ENCODE measurements at regions not wholly inside any gene's neighbourhood (a gene's known extent, or its start where the extent isn't known, plus 50 kb on each side); places are given as distances from the start of the nearest gene placed in this dataset.

DNA sequence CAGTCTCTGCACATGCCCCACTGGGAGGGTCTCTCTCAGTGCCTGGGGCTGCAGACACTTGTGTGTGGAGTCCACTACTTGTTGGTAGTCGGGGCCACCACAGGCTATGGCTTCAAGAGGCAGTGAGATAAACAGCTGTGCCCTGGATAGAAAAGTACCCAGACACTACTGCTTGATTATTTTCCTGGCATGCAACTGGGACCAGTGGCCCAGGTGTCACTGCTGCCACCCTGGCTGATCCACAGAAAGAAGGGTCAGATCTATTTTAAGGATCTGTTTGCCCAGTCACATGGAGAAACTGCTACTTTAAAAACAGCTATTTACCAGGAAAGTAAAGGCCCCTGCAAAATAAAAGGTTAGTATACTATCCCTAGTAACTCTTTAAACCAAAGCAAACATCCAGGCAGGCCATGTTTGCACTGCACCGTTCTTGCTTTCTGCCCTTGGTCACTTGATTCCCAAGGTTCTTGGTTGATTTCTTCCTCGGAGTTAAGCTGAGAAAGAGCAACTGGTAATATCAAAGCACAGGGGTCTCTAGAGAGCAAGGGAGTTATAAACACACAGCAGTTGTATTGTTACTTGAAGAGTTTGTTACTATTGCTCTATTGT, 99.9 kb downstream of the GLUL start:
- H4K20me1 ChIP-seq (ENCODE audit: insufficient read depth, low read length): no peaks in the 10 kb centered on the region
- no peak overlapping the region for H3K4me2 ChIP-seq (ENCODE audit: low read depth, low read length)
- no peak overlapping the region for H3K9ac ChIP-seq (ENCODE audit: low read length)
- H3K9me3 ChIP-seq (replicated peaks; ENCODE audit: insufficient read depth, low read length): no peaks in the 10 kb centered on the region
- H3K27me3 ChIP-seq (replicated peaks; ENCODE audit: insufficient read depth, low read length): no peaks in the 10 kb centered on the region
- no peaks in the 10 kb centered on the region for H3K79me2 ChIP-seq (ENCODE audit: low read length)
- no peaks in the 10 kb centered on the region for H3K9me2 ChIP-seq (replicated peaks; ENCODE audit: insufficient read depth, low read length)
- H3K36me3 ChIP-seq (replicated peaks; ENCODE audit: insufficient read depth, low read length): no peaks in the 10 kb centered on the region
- no peak for DNase-seq
- H3K4me1 ChIP-seq (ENCODE audit: low read length): no peaks in the 10 kb centered on the region
- no peak overlapping the region for H3K4me3 ChIP-seq (ENCODE audit: low read length)
- TF ChIP-seq, protein P1, sequence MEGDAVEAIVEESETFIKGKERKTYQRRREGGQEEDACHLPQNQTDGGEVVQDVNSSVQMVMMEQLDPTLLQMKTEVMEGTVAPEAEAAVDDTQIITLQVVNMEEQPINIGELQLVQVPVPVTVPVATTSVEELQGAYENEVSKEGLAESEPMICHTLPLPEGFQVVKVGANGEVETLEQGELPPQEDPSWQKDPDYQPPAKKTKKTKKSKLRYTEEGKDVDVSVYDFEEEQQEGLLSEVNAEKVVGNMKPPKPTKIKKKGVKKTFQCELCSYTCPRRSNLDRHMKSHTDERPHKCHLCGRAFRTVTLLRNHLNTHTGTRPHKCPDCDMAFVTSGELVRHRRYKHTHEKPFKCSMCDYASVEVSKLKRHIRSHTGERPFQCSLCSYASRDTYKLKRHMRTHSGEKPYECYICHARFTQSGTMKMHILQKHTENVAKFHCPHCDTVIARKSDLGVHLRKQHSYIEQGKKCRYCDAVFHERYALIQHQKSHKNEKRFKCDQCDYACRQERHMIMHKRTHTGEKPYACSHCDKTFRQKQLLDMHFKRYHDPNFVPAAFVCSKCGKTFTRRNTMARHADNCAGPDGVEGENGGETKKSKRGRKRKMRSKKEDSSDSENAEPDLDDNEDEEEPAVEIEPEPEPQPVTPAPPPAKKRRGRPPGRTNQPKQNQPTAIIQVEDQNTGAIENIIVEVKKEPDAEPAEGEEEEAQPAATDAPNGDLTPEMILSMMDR (IDR thresholded peaks at IDR 0.05; ENCODE audit: low read length): no peak
- no peak for TF ChIP-seq EZH2 (optimal IDR thresholded peaks at IDR 0.05; ENCODE audit: low read depth, low read length)
- TF ChIP-seq EZH2phosphoT487 (IDR thresholded peaks at IDR 0.05; ENCODE audit: low read length): no peak
- no peak overlapping the region for H2AFZ ChIP-seq (ENCODE audit: low read length)
- H3K27ac ChIP-seq (ENCODE audit: low read length): no peak overlapping the region
- H3F3A ChIP-seq (ENCODE audit: insufficient read depth, low read length): no peaks in the 10 kb centered on the region

DNA sequence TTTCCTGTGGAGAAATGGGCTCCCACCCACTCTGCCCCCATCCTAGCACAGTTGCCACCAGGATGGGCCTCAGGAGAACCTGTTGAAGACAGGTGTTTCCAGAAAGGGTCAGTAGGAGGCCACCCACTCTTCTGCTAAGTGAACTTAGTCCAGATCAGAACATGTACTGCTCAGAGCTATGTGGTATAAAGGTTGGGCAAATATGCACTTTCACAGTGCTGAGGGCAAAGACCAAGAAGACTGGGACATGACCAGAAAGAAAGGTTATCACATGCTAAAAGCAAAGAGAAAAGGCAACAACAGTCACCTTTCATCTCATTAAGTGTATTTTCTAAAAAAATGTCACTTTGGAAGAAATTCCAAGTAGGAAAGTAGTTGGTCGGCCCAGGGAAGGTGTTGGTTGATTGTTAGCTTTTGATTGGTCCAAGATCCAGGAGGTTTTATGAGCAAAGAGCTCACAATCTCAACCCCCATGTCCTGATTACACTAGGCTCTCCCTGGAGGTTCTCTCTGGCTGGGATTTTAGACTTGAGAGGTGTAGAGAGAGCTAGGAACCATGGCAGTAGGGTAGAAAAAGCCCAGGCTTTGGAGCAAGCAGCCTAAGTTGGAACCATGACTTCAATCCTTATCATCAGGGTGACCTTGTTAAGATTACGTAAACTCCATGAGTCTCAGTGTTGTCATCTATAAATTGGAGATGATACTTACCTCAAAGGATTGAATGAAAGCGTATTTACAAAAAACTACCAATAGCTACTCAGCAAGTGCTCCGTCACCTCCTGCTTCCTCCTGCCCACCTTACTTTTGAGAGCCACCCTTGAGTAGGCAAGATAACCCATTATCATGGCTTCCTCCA, 102.6 kb downstream of the GLUL start:
- H3K4me2 ChIP-seq (ENCODE audit: low read depth, low read length): no peak overlapping the region
- no peak for DNase-seq
- no peaks in the 10 kb centered on the region for H3K27me3 ChIP-seq (replicated peaks; ENCODE audit: insufficient read depth, low read length)
- no peak overlapping the region for H3K27ac ChIP-seq (ENCODE audit: low read length)
- TF ChIP-seq EZH2 (optimal IDR thresholded peaks at IDR 0.05; ENCODE audit: low read depth, low read length) (no peak), EZH2phosphoT487 (IDR thresholded peaks at IDR 0.05; ENCODE audit: low read length) (no peak)
- TF ChIP-seq, protein P1 (IDR thresholded peaks at IDR 0.05; ENCODE audit: low read length): no peak
- H3F3A ChIP-seq (ENCODE audit: insufficient read depth, low read length): no peaks in the 10 kb centered on the region
- no peaks in the 10 kb centered on the region for H4K20me1 ChIP-seq (ENCODE audit: insufficient read depth, low read length)
- H3K4me1 ChIP-seq (ENCODE audit: low read length): no peaks in the 10 kb centered on the region
- no peaks in the 10 kb centered on the region for H3K9me3 ChIP-seq (replicated peaks; ENCODE audit: insufficient read depth, low read length)
- no peaks in the 10 kb centered on the region for H3K9me2 ChIP-seq (replicated peaks; ENCODE audit: insufficient read depth, low read length)
- no peaks in the 10 kb centered on the region for H3K36me3 ChIP-seq (replicated peaks; ENCODE audit: insufficient read depth, low read length)
- no peak overlapping the region for H3K9ac ChIP-seq (ENCODE audit: low read length)
- H3K79me2 ChIP-seq (ENCODE audit: low read length): no peaks in the 10 kb centered on the region
- no peak overlapping the region for H2AFZ ChIP-seq (ENCODE audit: low read length)
- H3K4me3 ChIP-seq (ENCODE audit: low read length): no peak overlapping the region

DNA sequence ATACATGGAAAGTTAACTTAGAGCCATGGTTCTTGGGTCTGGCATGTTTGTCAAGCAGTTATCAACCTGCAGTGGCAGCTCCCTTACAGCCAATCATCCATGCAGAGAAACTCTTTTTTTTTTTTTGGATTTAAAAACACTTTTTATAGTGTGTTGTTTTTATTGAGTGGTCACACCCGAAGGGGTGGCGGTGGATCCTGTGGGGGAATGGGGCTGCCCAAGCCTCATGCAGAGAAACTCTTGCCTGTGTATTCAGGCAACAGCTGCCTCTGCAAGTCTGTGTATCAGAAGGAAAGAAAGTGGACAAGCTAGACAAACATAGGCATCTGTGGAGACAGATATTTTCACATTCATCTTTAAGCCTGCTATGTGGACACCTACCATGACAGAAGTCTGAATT, 104.8 kb downstream of the GLUL start:
- Histone ChIP-seq H3F3A (ENCODE audit: insufficient read depth, low read length) (no peaks in the 10 kb centered on the region), H3K4me3 (ENCODE audit: low read length) (no peak overlapping the region), H3K4me1 (ENCODE audit: low read length) (no peaks in the 10 kb centered on the region), H3K9me3 (replicated peaks; ENCODE audit: insufficient read depth, low read length) (no peaks in the 10 kb centered on the region), H3K27ac (ENCODE audit: low read length) (no peak overlapping the region), H3K36me3 (replicated peaks; ENCODE audit: insufficient read depth, low read length) (no peaks in the 10 kb centered on the region), H3K9ac (ENCODE audit: low read length) (no peak overlapping the region), H4K20me1 (ENCODE audit: insufficient read depth, low read length) (no peaks in the 10 kb centered on the region), H3K9me2 (replicated peaks; ENCODE audit: insufficient read depth, low read length) (no peaks in the 10 kb centered on the region), H3K4me2 (ENCODE audit: low read depth, low read length) (no peak overlapping the region), H3K27me3 (replicated peaks; ENCODE audit: insufficient read depth, low read length) (no peaks in the 10 kb centered on the region), H3K79me2 (ENCODE audit: low read length) (no peaks in the 10 kb centered on the region), H2AFZ (ENCODE audit: low read length) (no peak overlapping the region)
- TF ChIP-seq, protein P1 (IDR thresholded peaks at IDR 0.05; ENCODE audit: low read length): no peak
- TF ChIP-seq EZH2 (optimal IDR thresholded peaks at IDR 0.05; ENCODE audit: low read depth, low read length) (no peak), EZH2phosphoT487 (IDR thresholded peaks at IDR 0.05; ENCODE audit: low read length) (no peak)
- no peak for DNase-seq

All from MM.1S (cell line).